ENCODE measurements at regions not wholly inside any gene's neighbourhood (a gene's known extent, or its start where the extent isn't known, plus 50 kb on each side); places are given as distances from the start of the nearest gene placed in this dataset.

DNA sequence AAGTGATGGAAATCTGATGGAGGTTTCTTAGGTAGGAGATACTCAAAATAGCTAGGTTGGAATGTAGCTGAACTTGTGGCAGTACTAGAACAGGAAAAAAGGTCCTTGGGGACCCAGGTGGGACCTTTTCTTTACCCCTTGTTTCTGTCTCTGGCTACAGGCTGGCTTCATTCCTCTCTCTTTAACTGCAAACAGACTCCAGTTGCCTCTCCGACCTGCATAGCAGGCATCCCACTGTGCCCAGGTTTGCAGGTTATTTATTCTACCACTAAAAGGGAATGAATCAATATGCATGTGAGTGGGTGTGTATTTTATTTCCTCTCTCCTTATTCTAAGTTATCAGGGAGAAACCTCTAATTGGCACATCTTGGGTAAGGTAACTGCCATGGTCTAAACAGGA, 758.1 kb downstream of the MED13L start:
- Histone ChIP-seq H3K4me3 (no peak overlapping the region), H3K4me1 (no peaks in the 10 kb centered on the region), H3K36me3 (no peaks in the 10 kb centered on the region), H3K27me3 (no peaks in the 10 kb centered on the region), H3K9me3 (no peaks in the 10 kb centered on the region), H3K27ac (no peak overlapping the region)
- no peak for DNase-seq
- intact Hi-C loops (cut with DNase I) = no loop called here
- TF ChIP-seq, protein P1, sequence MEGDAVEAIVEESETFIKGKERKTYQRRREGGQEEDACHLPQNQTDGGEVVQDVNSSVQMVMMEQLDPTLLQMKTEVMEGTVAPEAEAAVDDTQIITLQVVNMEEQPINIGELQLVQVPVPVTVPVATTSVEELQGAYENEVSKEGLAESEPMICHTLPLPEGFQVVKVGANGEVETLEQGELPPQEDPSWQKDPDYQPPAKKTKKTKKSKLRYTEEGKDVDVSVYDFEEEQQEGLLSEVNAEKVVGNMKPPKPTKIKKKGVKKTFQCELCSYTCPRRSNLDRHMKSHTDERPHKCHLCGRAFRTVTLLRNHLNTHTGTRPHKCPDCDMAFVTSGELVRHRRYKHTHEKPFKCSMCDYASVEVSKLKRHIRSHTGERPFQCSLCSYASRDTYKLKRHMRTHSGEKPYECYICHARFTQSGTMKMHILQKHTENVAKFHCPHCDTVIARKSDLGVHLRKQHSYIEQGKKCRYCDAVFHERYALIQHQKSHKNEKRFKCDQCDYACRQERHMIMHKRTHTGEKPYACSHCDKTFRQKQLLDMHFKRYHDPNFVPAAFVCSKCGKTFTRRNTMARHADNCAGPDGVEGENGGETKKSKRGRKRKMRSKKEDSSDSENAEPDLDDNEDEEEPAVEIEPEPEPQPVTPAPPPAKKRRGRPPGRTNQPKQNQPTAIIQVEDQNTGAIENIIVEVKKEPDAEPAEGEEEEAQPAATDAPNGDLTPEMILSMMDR (IDR thresholded peaks at IDR 0.05) = no peak
- ATAC-seq = no peak

DNA sequence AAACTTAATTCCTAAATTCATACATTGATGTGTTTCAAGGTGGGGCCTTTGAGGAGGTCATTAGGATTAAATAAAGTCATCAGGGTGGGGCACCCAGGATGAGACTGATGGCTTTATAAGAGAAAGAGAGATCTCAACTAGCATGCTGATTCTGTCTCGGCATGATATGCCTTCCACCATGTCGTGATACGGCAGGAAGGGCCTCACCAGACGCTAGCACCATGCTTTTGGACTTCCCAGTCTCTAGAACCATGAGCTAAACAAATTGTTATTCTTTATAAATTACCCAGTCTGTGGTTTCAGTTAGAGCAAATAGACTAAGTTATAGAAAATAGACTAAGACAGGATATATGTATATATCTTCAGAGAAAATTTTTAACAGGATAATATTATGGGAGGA, 759.6 kb downstream of the MED13L start:
- no peak overlapping the region for H3K4me3 ChIP-seq
- intact Hi-C loops (cut with DNase I) = no loop called here

DNA sequence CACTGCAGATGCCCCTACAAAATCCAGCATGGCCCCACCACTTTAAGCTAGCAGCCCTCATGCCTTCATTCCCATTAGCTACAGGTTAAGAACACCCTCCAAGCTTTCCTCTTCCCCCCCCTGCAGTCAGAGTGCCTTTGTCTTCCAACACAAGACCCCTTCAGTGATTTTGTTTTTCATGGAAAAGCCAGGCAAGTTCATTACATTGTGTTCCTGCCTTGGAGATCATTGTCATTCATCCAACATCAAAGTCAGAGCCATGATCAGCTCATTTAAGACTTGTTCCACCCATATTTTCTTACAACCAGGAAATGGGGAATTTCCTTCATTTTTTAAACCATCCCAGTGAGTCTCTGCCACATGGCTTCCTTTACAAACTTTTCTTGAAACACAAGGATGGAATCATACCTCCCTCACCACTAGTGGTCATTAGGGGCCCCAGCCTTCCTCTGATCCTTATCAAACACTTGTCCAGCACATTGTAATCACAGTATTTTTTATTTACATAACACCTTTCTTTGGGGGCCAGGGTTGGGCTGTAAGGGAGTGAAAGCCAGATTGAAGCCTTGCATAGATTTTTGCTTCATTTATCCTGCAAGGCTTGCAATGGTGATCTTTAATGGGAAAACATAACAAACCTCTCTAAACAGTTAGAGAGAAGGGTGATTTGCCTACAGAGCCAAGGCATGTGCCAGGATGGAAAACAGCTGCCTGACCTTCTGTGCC, 765.3 kb downstream of the MED13L start:
- intact Hi-C loops (cut with DNase I) = no loop called here
- Histone ChIP-seq H3K36me3 (no peaks in the 10 kb centered on the region), H3K27me3 (no peaks in the 10 kb centered on the region), H3K4me1 (no peaks in the 10 kb centered on the region), H3K9me3 (no peaks in the 10 kb centered on the region), H3K27ac (no peak overlapping the region), H3K4me3 (no peak overlapping the region)
- DNase-seq (no peak), ATAC-seq (no peak)
- TF ChIP-seq, protein P1 (IDR thresholded peaks at IDR 0.05) = no peak

More for the DNA sequence above, 759.6 kb downstream of the MED13L start:
- DNase-seq (no peak), ATAC-seq (no peak)
- Histone ChIP-seq H3K27ac (no peak overlapping the region), H3K4me1 (no peaks in the 10 kb centered on the region), H3K36me3 (no peaks in the 10 kb centered on the region), H3K27me3 (no peaks in the 10 kb centered on the region), H3K9me3 (no peaks in the 10 kb centered on the region)
- TF ChIP-seq, protein P1 (IDR thresholded peaks at IDR 0.05) = no peak

DNA sequence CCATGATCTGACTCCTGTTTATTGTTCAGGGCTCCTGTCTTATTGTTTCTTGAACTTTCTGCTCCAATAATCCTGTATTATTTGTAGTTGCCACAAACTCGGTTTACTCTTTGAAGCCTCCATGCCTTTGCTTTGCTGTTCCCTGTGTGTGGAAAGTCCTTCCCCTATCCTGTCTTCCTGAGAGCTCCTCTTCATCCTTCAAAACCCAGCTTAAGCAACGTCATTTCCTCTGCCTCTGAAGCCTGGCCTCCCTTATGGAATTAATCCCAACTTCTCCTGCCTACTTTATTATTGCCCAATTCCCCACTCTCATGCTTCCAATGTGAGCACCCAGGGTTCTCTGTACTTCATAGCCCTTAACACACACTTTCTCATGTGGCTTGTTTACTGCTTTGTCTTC, 766.2 kb downstream of the MED13L start:
- no peak for ATAC-seq

DNA sequence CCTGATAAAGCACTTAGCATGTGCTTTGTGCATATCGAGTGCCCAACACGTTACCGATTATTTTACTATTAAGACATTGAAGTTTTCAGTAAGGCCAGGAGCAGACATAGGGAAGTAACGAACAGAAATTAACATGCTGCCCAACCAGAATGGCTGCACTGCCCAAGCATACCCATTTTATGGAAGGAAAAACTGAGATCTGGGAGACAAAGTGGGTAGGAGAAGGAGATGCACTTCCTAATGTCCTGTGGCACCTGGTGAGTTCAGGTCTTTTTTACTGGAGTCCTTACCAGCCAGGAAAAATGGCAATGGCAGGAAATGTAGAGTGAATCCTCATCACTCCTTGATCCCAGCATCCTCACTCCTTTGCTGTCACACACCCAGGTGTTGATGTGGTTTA, 768.5 kb downstream of the MED13L start:
- Histone ChIP-seq H3K4me3 (no peak overlapping the region), H3K36me3 (no peaks in the 10 kb centered on the region), H3K27me3 (no peaks in the 10 kb centered on the region), H3K27ac (no peak overlapping the region), H3K4me1 (no peaks in the 10 kb centered on the region), H3K9me3 (no peaks in the 10 kb centered on the region)
- ATAC-seq (no peak), DNase-seq (no peak)
- intact Hi-C loops (cut with DNase I) = no loop called here
- TF ChIP-seq, protein P1 (IDR thresholded peaks at IDR 0.05) = no peak

More for the DNA sequence above, 766.2 kb downstream of the MED13L start:
- Histone ChIP-seq H3K4me3 (no peak overlapping the region), H3K27me3 (no peaks in the 10 kb centered on the region), H3K36me3 (no peaks in the 10 kb centered on the region), H3K27ac (no peak overlapping the region), H3K9me3 (no peaks in the 10 kb centered on the region), H3K4me1 (no peaks in the 10 kb centered on the region)
- TF ChIP-seq, protein P1 (IDR thresholded peaks at IDR 0.05) = no peak
- intact Hi-C loops (cut with DNase I) = no loop called here
- DNase-seq = no peak
